ENCODE measurements at regions not wholly inside any gene's neighbourhood (a gene's known extent, or its start where the extent isn't known, plus 50 kb on each side); places are given as distances from the start of the nearest gene placed in this dataset.
"Not testable (repeated sequence)": the region's sequence is repeated elsewhere in the genome, so short reads cannot be mapped to it uniquely, and the experiment has no call there.

DNA sequence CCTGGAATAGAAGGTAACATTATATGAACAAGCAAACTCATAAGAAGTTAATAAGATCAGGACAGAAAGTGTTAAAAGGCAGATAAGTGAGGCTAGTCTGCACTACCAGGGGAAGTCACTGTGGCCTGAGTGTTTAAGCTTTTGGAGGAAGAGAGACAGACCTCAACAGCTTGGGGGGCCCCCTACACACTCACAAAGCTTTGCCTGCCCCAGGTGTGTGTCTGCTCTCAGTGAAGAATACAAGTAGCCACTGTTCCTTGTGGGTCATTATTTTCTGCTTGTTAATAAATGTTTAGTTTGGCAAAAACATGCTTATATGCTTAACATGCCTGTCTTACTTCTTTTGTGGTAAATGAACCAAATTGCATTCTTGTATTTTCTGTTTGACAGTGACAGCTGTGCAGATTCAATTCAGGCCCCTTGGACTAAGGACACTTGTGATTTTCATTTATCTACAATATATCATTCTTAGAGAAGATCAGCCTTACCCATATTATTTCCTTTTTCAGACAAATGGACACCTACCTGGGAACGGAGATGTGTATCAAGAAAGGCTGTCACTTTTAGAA is 50.7 kb upstream of the C12orf71 start:
- DNase-seq (ENCODE audit: low spot score), result no peak

DNA sequence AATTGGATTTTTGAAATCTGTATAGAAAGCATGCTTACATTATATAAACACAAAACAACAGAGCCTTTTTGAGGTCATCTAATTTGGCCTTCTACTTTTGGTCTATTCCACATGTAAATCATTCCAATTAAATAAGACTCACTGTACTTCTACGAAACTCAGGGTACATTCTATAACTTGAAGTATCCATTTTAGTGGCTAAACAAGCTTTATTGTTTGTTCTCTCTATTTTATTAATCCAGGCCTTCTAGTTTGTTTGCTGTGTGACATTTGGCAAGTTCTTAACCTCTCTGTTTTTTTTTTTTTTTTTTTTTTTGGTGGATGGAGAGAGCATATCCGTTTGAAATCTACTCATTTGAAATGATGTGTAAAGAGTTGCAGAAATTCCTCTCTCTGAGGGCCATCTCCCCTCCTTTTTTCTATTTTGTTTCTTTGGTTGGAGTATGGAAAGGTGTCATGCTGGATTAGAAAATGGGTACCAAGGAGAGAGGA is 58.1 kb upstream of the C12orf71 start:
- no peak for DNase-seq (ENCODE audit: low spot score)

DNA sequence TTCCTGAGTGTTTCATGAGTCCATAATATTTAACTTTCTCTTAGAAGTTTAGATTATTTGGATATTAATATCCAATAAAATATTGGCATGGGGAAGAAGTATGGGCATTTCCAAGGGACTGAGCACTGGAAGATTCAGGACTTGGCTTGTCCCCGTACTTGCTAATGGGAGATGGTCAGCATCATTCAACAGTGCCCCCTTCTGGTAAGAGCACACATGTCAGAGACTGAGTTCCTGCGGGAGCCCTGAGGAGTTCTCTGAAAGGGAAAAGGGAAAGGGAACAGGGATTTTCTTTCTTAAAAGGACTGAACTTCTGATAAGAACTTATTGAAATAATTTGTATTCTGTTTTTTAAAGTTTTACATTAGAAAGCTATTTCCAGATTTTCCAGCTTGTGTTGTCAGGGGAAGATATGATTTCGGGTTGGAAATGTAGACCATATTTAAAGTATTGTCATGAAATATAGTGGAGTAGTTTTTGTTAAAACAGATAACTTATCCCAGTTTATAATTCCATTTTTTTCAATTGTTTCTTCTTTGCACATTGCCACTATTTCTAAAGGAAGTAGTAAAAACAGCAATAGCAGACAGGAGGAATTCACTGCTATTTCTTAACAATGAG is 59.8 kb upstream of the C12orf71 start:
- DNase-seq (ENCODE audit: low spot score), result peak; percentile 69

DNA sequence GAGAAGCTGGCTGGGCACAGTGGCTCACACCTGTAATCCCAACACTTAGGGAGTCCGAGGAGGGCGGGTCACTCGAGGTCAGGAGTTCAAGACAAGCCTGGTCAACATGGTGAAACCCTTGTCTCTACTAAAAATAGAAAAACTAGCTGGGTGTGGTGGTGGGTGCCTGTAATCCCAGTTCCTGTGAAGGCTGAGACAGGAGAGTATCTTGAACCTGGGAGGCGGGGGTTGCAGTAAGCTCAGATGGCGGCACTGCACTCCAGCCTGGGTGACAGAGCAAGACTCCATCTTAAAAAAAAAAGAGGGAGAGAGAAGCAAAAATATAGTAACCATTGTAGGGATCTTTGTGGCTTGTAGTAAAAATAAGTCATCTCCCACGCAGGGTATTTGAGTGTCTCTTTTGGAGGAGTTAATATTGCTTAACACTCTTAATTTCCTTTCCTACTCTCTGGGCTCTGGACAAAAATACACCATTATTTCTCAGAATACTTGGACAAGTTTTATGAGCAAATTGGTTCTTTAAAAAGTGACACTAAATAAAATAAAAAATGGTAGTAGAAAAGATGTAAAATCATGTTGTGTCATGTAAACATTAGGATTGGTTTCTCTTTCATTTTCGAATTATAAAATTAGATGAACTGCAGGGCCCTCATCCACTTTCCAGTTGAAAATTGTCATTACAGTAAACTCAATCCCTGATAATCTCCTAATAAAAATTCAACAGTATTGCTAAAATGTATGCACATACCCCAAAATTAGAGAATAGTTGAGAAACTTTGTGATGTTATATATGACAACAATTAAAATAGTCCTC is 61.1 kb upstream of the C12orf71 start:
- no peak for DNase-seq (ENCODE audit: low spot score)

DNA sequence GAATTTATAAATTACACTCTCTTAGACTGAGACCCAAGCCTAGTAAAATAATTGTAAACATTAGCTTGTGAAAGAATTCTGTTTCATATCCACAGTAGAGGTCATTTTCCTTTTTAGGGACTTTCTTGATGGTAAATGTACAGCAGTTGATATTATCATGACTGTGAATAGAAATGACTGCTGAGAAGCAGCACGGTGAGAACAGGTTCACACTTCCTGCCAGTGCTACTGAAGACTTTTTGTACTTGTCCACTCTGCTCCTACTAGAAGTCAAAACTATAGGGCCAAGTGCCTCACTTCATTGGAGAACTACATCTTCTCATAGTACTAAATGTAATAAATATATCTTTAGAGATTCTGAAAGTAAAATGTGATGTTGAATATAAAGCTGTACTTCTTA is 63.3 kb upstream of the C12orf71 start:
- DNase-seq (ENCODE audit: low spot score), result not testable (repeated sequence)

DNA sequence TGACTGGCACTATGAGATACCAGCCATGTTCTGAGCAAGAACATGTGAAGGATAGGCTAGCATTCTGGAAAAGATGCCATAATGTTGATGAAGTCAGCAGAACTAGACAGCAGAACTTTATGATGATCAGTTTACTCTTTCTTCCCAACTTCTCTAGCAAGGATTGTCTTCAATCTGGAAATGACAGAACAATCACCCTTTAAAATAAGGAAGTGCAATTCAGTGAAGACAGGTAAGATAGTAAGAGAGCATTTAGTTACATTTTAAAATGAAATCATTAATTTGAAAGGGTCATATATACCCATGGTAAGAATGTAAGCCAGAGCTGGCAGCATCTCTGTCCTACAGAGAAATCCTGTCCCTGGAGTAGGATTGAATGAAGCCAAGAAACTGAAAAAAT is 66.0 kb upstream of the C12orf71 start:
- no peak for DNase-seq (ENCODE audit: low spot score)

DNA sequence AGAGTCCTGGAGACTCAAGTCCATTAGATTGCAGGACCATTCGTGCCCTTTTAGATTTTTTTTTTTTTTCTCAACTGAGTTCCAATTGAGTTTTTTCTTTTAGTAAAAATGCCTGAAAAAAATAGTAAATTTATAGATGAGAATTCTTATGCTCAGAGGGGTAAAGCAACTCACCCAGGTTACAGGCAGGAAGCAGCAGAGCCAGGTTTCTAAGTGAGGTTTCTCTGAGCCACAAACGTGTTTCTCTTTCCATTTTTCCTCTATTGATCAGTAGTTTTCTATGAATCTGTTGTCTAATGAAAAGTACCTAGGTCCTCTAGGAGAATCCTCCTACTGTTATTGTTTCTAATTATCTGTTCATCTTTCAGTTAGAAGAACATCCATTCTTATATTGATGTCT is 66.4 kb upstream of the C12orf71 start:
- no peak for DNase-seq (ENCODE audit: low spot score)

DNA sequence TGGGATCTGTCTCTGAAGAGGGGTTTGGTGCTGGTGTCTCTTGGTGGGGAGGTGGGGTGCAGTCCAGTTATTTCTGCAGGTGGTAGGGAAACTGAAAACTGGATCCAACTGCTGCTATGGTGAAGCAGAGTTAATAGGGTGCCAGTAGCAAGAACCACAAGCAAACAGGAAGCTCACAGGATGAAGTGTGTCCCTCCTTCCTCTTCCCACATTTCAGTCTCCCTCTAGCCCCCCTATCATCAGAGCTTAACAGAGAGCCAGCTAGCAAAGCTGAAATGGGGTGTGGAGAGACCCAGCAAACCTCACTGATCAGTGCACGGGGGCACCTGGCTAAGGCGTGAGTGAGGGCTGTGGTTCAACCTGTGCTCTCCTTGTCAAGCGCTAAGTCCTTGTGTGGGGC is 69.1 kb upstream of the C12orf71 start:
- DNase-seq (ENCODE audit: low spot score), result no peak

DNA sequence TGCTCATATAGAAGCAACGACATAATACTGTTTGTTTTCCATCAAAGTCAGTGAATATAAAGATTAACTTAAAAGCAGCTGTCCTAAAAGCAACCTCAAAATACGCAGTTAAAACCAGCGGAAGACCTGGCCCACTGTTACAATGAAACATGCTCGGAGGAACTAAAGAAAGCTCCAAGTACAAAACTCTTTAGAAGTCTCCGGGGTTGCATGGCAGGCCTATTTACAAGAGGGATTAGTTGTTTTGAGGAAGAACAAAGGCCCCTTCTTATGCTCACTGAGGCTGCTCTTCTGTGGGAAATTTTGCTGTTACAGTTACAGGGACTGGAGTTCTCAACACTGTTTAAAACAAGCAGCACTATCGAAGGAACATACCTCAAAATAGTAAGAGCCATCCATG is 75.9 kb upstream of the C12orf71 start:
- no peak for DNase-seq (ENCODE audit: low spot score)

DNA sequence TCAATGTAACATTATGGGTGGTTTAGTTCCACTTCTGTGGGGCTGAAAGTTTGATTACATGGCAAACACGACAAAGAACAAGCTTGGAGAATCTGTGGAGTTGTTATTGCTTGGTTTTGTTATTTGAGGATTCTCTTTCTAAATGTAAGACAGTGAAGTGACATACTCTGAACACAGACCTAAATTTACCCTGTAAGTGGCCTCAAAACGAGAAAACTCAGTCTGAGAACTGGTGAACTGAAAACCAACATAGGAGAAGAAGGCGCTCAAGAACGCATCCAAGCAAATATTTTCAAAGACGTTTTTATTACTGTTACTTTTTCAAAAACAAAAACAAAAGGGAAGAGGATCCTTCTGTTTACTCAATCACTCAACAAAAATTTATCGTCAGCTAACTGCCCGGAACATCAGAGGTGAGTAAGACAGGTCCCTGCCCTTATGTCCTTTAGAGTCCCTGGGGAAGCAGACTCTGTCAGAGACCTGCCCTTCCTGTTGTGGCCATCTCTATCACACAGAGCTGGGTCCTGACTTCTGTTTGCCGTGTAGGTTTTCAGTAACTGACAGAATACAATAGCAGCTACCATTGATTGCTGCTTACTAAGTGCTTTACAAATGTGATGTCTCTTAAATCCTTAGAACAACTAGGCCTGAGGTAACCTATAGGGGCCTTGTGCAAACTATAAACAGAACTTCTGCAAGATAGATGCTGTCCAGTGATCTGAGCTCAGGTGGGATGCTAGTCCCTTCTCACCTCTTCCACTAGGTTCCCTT is 79.3 kb upstream of the C12orf71 start:
- no peak for DNase-seq (ENCODE audit: low spot score)

DNA sequence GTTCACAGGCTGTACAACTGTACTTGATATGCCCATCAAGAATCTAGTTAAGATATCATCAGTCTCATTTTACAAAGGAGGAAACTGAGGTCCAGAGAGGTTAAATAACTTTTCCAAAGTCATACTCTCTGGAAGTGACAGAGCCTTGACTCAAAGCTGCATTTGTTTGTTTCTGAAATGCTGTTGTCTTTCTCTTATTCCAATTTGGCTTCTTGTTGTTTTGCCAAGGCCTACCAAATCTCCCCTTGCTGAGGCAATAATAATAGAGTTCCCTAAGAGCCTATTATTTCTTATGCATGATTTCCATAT is 79.8 kb upstream of the C12orf71 start:
- no peak for DNase-seq (ENCODE audit: low spot score)

DNA sequence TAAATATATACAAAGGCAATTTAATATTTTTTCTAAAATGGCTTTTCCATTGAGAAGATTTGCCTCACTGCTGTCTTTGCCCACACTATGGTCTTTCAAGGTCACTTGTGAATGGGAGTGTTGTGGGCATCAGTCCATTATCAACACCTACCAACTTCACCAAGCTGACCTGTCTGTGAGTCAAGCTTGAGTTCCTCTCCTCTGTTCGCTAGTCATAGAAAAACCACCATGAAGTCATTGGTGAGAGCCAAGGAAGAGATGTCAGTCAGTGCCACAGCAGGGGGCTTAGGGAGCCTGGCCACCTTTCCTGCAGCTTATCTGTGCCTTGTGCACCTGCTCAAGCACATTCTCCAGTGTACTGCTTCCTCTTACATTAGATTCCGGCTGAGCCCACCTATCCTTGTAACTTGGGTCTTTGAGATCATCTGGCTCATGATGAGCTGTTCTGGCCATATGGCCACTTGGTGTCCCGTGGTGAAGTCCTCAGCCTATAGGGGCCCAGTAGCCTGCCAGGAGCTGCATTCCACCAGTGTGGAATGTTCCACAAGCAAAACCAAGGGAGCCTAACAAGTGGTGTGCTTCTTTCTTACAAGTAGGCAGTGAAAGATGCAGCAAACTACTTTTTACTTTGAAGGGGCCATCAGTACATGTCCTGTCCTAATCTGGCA is 80.8 kb upstream of the C12orf71 start:
- no peak for DNase-seq (ENCODE audit: low spot score)

DNA sequence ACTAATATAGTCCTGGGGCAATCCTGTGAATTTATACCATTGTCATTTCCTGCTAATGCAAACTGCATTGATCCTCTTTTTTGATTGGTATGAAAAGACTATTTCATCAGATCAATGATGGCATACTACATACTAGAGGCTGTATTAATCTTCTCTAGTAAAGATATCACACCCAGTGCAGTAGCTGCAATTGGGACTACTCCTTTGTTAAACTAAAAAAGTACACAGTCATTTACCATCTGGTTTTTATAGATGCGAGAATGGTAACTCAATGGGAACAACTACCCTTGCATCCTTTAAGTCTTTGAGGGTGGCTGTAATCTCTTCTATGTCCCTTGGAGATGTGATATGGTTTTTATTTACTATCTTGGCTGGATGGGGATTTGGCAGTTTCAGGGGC is 80.2 kb upstream of the STK38L start:
- no peak for DNase-seq (ENCODE audit: low spot score)

DNA sequence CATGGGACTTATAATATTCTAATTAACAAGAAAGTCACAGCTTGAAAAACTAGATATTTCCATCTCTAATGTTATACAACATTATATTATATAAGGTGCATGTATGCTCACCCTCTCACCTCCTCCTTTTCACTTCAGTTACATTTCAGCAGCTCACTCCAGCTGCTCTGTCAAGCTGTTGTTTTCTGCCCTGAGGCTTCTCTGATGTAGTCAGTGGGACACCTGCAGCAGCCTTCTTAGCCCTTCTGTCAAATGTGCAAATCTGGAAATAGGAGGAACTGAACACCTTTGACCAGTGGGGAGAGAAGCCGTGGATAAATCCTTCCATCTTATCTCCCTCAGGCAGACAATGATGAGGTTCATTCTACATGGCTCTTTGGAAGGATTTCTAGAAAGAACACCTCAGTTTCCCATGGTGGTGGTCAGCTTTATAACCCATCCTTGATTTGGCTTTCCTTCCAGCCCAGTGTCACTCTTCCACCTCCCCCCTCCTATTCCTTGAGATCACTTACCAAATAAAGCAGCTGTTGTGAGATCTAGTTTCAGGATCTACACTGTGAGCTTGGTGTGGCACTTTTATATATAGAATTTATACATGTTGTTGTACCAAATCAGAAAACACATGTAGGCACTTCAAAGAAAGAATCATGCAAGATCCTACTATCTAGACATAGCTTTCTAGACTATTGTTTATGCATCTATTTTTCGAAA is 79.6 kb upstream of the STK38L start:
- no peak for DNase-seq (ENCODE audit: low spot score)

DNA sequence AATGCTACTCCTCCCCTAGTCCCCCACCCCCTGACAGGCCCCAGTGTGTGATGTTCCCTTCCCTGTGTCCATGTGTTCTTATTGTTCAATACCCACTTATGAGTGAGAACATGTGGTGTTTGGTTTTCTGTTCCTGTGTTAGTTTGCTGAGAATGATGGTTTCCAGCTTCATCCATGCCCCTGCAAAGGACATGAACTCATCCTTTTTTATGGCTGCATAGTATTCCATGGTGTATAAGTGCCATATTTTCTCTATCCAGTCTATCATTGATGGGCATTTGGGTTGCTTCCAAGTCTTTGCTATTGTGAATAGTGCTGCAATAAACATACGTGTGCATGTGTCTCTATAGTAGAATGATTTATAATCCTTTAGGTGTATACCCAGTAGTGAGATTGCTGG is 78.1 kb upstream of the STK38L start:
- DNase-seq (ENCODE audit: low spot score), result not testable (repeated sequence)

DNA sequence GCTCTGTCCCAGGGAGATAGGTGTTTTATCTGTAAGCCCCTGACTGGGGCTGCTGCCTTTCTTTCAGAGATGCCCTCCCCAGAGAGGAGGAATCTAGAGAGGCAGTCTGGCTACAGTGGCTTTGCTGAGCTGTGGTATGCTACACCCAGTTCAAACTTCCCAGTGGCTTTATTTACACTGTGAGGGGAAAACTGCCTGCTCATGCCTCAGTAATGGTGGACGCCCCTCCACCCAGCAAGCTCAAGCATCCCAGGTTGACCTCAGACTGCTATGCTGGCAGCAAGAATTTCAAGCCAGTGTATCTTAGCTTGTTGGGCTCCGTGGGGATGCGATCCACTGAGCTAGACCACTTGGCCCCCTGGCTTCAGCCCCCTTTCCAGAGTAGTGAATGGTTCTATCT is 72.6 kb upstream of the STK38L start:
- not testable (repeated sequence) for DNase-seq (ENCODE audit: low spot score)

DNA sequence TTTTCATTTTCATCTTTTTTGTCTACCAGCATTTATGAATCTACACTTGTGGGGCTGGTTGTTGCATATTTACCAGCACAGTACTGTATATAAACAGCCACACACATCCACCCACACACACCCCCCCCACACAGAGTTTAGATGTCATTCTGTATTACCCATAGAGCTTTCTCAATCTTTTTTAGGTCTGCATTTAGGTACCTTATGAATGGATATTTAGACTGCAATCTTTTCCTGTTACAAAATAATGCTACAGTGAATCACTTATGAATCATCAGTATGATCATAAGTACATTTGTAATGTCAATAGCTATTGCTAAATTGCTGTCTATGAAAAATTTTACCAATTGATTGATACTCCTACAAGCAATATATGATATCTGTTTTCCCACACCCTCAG is 67.3 kb upstream of the STK38L start:
- no peak for DNase-seq (ENCODE audit: low spot score)

DNA sequence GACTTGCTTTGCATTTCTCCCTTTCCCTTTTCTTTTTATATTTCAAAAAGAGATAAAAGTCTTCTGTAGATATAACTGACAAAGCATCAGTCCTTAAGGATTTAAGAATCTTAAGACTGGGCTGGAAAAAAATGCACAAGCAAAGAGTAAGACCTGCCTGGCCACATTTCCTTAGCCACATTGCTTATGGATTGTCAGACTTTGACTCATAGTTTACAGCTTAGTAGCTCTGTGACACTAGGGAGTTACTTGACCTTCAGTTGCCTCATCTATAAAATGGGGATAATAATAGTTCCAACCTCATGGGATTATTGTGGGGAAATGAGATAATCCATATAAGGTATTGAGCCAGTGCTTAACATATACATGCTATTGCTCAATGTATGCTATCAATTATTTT is 66.4 kb upstream of the STK38L start:
- DNase-seq (ENCODE audit: low spot score), result no peak

DNA sequence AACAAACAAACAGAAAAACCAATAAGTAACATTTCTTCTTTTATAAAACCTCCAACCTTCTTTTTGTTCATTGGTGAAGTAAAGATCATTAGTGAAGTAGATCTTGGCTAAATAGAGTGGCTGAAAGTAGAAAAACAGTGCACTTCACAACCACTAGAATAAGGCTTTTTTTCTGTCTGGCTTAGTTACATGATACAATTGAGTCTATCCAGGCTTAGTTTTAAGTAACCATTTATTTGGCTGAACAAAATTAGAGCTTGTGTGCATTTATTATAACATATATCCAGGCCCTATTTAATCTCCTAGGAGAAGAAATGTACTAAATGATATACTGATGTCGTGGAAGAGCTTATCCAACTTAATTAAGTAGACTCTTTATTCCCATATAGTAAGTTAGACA is 65.8 kb upstream of the STK38L start:
- no peak for DNase-seq (ENCODE audit: low spot score)

DNA sequence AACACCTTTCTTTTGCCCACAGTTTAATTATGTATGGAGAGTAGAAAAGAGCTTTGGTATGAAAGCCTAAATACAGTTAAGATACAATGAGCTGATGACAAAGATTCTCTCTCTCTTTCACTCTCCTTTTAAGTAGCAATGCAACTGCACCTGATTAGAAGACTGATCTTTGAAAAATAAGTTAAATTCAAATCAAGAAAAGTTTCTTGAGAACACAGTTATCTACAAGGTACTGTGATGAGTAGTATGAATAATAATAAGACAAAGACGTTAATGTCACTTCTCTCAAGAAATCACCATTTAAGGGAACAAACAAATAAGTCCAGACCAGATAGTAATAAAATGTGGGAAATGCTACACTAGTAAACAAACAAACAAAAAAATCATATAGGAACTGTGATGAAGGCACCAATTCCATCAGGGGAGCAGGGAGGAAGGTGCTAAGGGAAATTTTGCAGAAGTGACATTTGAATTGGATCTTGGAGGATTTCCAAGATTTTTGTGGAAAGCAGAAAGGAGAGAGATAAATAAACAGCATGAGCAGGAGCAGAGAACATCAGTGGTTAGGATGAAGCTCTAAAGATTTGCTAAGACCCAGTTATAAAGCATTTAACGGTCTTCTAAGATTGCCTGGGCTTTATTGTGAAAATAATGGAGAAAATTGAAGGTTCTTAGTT is 65.2 kb upstream of the STK38L start:
- DNase-seq (ENCODE audit: low spot score), result peak; percentile 31
